Liver (tissue), 8 donors: ENCODE measurements at regions not wholly inside any gene's neighbourhood (a gene's known extent, or its start where the extent isn't known, plus 50 kb on each side); places are given as distances from the start of the nearest gene placed in this dataset.
A peak's percentile ranks its signal among the peaks of the same experiment; 100 is the strongest.

ENCODE experiments used
- DNase-seq: peaks from one replicate; pipeline ENCODE4 v3.0.0-alpha.2; 2017; ENCODE audit warnings: low spot score
- H3K27ac ChIP-seq, 2 donors: one replicate each; pipeline ENCODE4 v1.7.0; 2013; ENCODE audit warnings: inconsistent platforms in 2 of 2, low read length in 2 of 2, control low read depth in 1 of 2, low read depth in 1 of 2, mild to moderate bottlenecking in 1 of 2
- H3K27me3 ChIP-seq, 4 donors: one replicate each; pipeline versions ENCODE4 v1.6.1 to v1.7.0; 2013; ENCODE audit warnings: low read length in 3 of 4, inconsistent platforms in 1 of 4, mild to moderate bottlenecking in 1 of 4, moderate library complexity in 1 of 4; ENCODE audit not compliant: control insufficient read depth in 4 of 4, insufficient read depth in 4 of 4
- H3K36me3 ChIP-seq, 4 donors: one replicate each; pipeline versions ENCODE4 v1.6.1 to v1.7.0; 2013; ENCODE audit warnings: low read length in 3 of 4, mild to moderate bottlenecking in 3 of 4, low read depth in 1 of 4, moderate library complexity in 1 of 4; ENCODE audit not compliant: control insufficient read depth in 4 of 4, insufficient read depth in 3 of 4
- H3K4me1 ChIP-seq, 4 donors: one replicate each; pipeline versions ENCODE4 v1.6.1 to v1.7.0; 2013; ENCODE audit warnings: low read length in 3 of 4, mild to moderate bottlenecking in 3 of 4, moderate library complexity in 1 of 4; ENCODE audit not compliant: control insufficient read depth in 4 of 4, insufficient read depth in 4 of 4
- H3K4me3 ChIP-seq, 3 donors: one replicate each; pipeline versions ENCODE4 v1.6.1 to v1.7.0; 2013; ENCODE audit warnings: low read length in 3 of 3, control low read depth in 1 of 3, low read depth in 1 of 3, mild to moderate bottlenecking in 1 of 3
- H3K9ac ChIP-seq, 2 donors: one replicate each; pipeline ENCODE4 v1.7.0; 2013; ENCODE audit warnings: low read length in 2 of 2, mild to moderate bottlenecking in 2 of 2, moderate library complexity in 2 of 2, control low read depth in 1 of 2, low read depth in 1 of 2
- H3K9me3 ChIP-seq, 4 donors: one replicate each; pipeline versions ENCODE4 v1.6.1 to v1.7.0; 2013; ENCODE audit warnings: low read length in 3 of 4; ENCODE audit not compliant: control insufficient read depth in 4 of 4
- ATF3 ChIP-seq: IDR thresholded peaks from 2 replicates; pipeline ENCODE4 v1.6.1; 2016; ENCODE audit warnings: antibody characterized with exemption
- CTCF ChIP-seq: fragments of 150-350 bp; IDR thresholded peaks from 2 replicates; pipeline ENCODE4 v1.5.1; 2017; ENCODE audit warnings: improper control_type of control experiment, low read depth, low read length; ENCODE audit not compliant: missing input control
- EGR1 ChIP-seq, 2 donors: IDR thresholded peaks; 2 replicates each; pipeline ENCODE4 v1.6.1; 2016 to 2018; ENCODE audit warnings: antibody characterized with exemption in 2 of 2, low read depth in 2 of 2
- FOXA1 ChIP-seq: IDR thresholded peaks from 2 replicates; pipeline ENCODE4 v1.6.1; 2016; ENCODE audit warnings: antibody characterized with exemption
- FOXA2 ChIP-seq: IDR thresholded peaks from 2 replicates; pipeline ENCODE4 v1.6.1; 2016; ENCODE audit warnings: antibody characterized with exemption
- GABPA ChIP-seq, 2 donors: IDR thresholded peaks in 1 of 2; conservative IDR thresholded peaks in 1 of 2; 2 replicates each; pipeline ENCODE4 v1.6.1; 2016; ENCODE audit warnings: antibody characterized with exemption in 2 of 2, mild to moderate bottlenecking in 1 of 2, moderate library complexity in 1 of 2
- HNF4A ChIP-seq, 2 donors: conservative IDR thresholded peaks; 2 replicates each; pipeline ENCODE4 v1.6.1; 2016; ENCODE audit warnings: antibody characterized with exemption in 2 of 2, mild to moderate bottlenecking in 2 of 2
- HNF4G ChIP-seq: IDR thresholded peaks from 2 replicates; pipeline ENCODE4 v1.6.1; 2016; ENCODE audit warnings: antibody characterized with exemption
- MAX ChIP-seq: IDR thresholded peaks from 2 replicates; pipeline ENCODE4 v1.6.1; 2016; ENCODE audit warnings: antibody characterized with exemption
- NR2F2 ChIP-seq: IDR thresholded peaks from 2 replicates; pipeline ENCODE4 v1.6.1; 2016; ENCODE audit warnings: antibody characterized with exemption
- RAD21 ChIP-seq, 2 donors: IDR thresholded peaks; 2 replicates each; pipeline ENCODE4 v1.6.1; 2016; ENCODE audit warnings: antibody characterized with exemption in 2 of 2, mild to moderate bottlenecking in 2 of 2
- REST ChIP-seq: IDR thresholded peaks from 2 replicates; pipeline ENCODE4 v1.6.1; 2016; ENCODE audit warnings: antibody characterized with exemption, mild to moderate bottlenecking
- RXRA ChIP-seq, 2 donors: IDR thresholded peaks; 2 replicates each; pipeline ENCODE4 v1.6.1; 2017 to 2018; ENCODE audit warnings: antibody characterized with exemption in 2 of 2, mild to moderate bottlenecking in 1 of 2
- SP1 ChIP-seq: IDR thresholded peaks from 2 replicates; pipeline ENCODE4 v1.6.1; 2018; ENCODE audit warnings: antibody characterized with exemption, mild to moderate bottlenecking
- TAF1 ChIP-seq: conservative IDR thresholded peaks from 2 replicates; pipeline ENCODE4 v1.6.1; 2016; ENCODE audit warnings: antibody characterized with exemption, mild to moderate bottlenecking
- ZBTB33 ChIP-seq: IDR thresholded peaks from 2 replicates; pipeline ENCODE4 v1.6.1; 2016; ENCODE audit warnings: antibody characterized with exemption
- WGBS: extraction: QIAGEN DNeasy Blood & Tissue Kit; methylation state at CpG from one replicate; pipeline ENCODE4 v1.1.7; 2013; 5-methylcytosine and 5-hydroxymethylcytosine counted together
- donor health status: healthy.
- donor health status: healthy.
- donor health status: healthy.
- donor health status: healthy.
- donor health status: healthy.

GRCh38 chr10:123550675-123551096 is 115.5 kb upstream of the GPR26 start:
- Histone ChIP-seq H3K36me3 (no peaks in the 10 kb centered on the region), H3K27ac (no peak overlapping the region), H3K4me3 (no peak overlapping the region), H3K9me3 (peaks cover 0 to 3% (median 0%) of the 10 kb centered on the region in 4 donors), H3K27me3 (peaks cover 0 to 8% (median 3%) of the 10 kb centered on the region in 4 donors), H3K9ac (no peak overlapping the region), H3K4me1 (no peaks in the 10 kb centered on the region)
- WGBS = 67% methylated on average over 9 of the region's 9 CpGs
- DNase-seq = peak; percentile 8
- TF ChIP-seq GABPA (IDR thresholded peaks at IDR 0.05 in 1 of 2, conservative IDR thresholded peaks at IDR 0.05 in 1 of 2) = no peak
- no peak for TF ChIP-seq EGR1 (IDR thresholded peaks at IDR 0.05; ENCODE audit: low read depth in 2 of 2)
- no peak for TF ChIP-seq MAX
- no peak for TF ChIP-seq SP1
- no peak for TF ChIP-seq CTCF
- TF ChIP-seq HNF4A (conservative IDR thresholded peaks at IDR 0.05) = no peak
- no peak for TF ChIP-seq TAF1
- no peak for TF ChIP-seq FOXA1
- no peak for TF ChIP-seq RAD21 (IDR thresholded peaks at IDR 0.05)
- no peak for TF ChIP-seq RXRA (IDR thresholded peaks at IDR 0.05)
- TF ChIP-seq REST = no peak
- TF ChIP-seq ATF3 = no peak
- TF ChIP-seq ZBTB33 = no peak
- TF ChIP-seq NR2F2 = no peak

GRCh38 chr10:123551259-123551658 is 114.9 kb upstream of the GPR26 start:
- 86% methylated on average over 7 of the region's 7 CpGs for WGBS
- Histone ChIP-seq H3K27me3 (peaks cover 0 to 8% (median 3%) of the 10 kb centered on the region in 4 donors), H3K27ac (no peak overlapping the region), H3K9ac (no peak overlapping the region), H3K4me3 (no peak overlapping the region), H3K4me1 (no peaks in the 10 kb centered on the region), H3K9me3 (no peaks in the 10 kb centered on the region), H3K36me3 (no peaks in the 10 kb centered on the region)
- DNase-seq = peak; percentile 17
- TF ChIP-seq NR2F2 (no peak), FOXA1 (no peak), SP1 (no peak), FOXA2 (no peak), GABPA (IDR thresholded peaks at IDR 0.05 in 1 of 2, conservative IDR thresholded peaks at IDR 0.05 in 1 of 2) (no peak), RAD21 (IDR thresholded peaks at IDR 0.05) (no peak), ATF3 (no peak), HNF4G (no peak), CTCF (no peak), HNF4A (conservative IDR thresholded peaks at IDR 0.05) (no peak), ZBTB33 (no peak), EGR1 (IDR thresholded peaks at IDR 0.05; ENCODE audit: low read depth in 2 of 2) (no peak)
